Nephron (organoid): ENCODE measurements at regions not wholly inside any gene's neighbourhood (a gene's known extent, or its start where the extent isn't known, plus 50 kb on each side); places are given as distances from the start of the nearest gene placed in this dataset.

ENCODE experiments used
- H3K27ac Mint-ChIP-seq, 3 experiments: 2 replicates each; pipeline ENCODE4 v1.8.0; 2020; ENCODE audit warnings: mixed read lengths in 3 of 3, mild to moderate bottlenecking in 2 of 3, moderate library complexity in 1 of 3
- H3K27me3 Mint-ChIP-seq: 2 replicates; pipeline ENCODE4 v1.8.0; 2021; ENCODE audit warnings: low read depth, mild to moderate bottlenecking, moderate library complexity, mixed read lengths
- H3K36me3 Mint-ChIP-seq: 2 replicates; pipeline ENCODE4 v1.8.0; 2020; ENCODE audit warnings: low read depth, mixed read lengths
- H3K4me1 Mint-ChIP-seq: 2 replicates; pipeline ENCODE4 v1.8.0; 2020; ENCODE audit warnings: mixed read lengths
- H3K4me3 Mint-ChIP-seq, 3 experiments: 2 replicates each; pipeline ENCODE4 v1.8.0; 2020; ENCODE audit warnings: mild to moderate bottlenecking in 3 of 3, mixed read lengths in 3 of 3, moderate library complexity in 2 of 3
- H3K9me3 Mint-ChIP-seq: 2 replicates; pipeline ENCODE4 v1.8.0; 2020; ENCODE audit warnings: mixed read lengths
- TF ChIP-seq, protein P1 (sequence below), 3 experiments: fragments of 200-600 bp; sonication (generic); IDR thresholded peaks; one replicate each; pipeline ENCODE4 v1.5.0; 2021; ENCODE audit warnings: antibody characterized with exemption in 3 of 3; ENCODE audit not compliant: unreplicated experiment in 3 of 3

DNA sequence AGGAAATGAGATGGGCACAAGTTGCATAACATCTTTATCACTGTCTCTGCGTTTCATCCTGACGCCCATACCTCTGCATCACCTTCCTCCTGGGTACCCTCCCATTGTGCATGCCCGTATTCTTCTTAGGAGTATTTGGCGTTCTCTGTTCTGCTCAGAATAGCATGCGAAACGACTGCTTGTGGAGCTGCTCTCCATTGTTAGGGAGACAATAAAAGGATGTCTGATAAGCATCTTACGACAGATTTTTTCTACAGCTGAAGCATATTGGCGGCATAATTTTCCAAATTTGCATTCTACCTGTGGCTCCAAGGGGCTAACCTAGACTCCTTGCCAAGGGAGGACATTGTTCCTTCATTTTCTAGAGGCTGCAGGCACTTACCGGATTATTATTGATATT lies 118.6 kb downstream of the EDN1 start:
- no peaks in the 10 kb centered on the region for H3K9me3 Mint-ChIP-seq

DNA sequence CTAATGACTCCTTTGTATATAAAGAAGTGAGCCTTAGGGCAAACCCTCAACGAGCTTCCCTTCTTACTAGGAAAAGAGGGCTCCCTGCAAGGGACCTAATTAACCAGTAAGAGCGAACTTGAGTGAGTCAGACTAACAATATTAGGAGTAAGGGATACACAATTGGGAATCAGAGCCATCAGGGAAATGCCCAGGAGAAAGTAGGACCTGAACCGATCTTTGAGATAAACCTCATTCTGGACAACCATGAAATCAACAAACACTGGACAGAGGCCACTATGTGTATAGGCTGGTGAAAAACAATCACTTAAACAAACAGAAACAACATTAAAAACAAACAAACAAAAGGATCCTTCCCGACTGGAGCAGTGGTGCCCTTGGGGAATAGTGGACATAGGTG lies 120.8 kb downstream of the EDN1 start:
- TF ChIP-seq, protein P1, sequence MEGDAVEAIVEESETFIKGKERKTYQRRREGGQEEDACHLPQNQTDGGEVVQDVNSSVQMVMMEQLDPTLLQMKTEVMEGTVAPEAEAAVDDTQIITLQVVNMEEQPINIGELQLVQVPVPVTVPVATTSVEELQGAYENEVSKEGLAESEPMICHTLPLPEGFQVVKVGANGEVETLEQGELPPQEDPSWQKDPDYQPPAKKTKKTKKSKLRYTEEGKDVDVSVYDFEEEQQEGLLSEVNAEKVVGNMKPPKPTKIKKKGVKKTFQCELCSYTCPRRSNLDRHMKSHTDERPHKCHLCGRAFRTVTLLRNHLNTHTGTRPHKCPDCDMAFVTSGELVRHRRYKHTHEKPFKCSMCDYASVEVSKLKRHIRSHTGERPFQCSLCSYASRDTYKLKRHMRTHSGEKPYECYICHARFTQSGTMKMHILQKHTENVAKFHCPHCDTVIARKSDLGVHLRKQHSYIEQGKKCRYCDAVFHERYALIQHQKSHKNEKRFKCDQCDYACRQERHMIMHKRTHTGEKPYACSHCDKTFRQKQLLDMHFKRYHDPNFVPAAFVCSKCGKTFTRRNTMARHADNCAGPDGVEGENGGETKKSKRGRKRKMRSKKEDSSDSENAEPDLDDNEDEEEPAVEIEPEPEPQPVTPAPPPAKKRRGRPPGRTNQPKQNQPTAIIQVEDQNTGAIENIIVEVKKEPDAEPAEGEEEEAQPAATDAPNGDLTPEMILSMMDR (IDR thresholded peaks at IDR 0.05; ENCODE audit: unreplicated experiment in 3 of 3): no peak
- H3K27me3 Mint-ChIP-seq: no peaks in the 10 kb centered on the region
- H3K36me3 Mint-ChIP-seq: no peaks in the 10 kb centered on the region
- no peak overlapping the region for H3K4me3 Mint-ChIP-seq
- H3K4me1 Mint-ChIP-seq: no peaks in the 10 kb centered on the region
- no peak overlapping the region for H3K27ac Mint-ChIP-seq
- H3K9me3 Mint-ChIP-seq: no peaks in the 10 kb centered on the region

More for the DNA sequence above, 118.6 kb downstream of the EDN1 start:
- no peak overlapping the region for H3K27ac Mint-ChIP-seq
- TF ChIP-seq, protein P1 (IDR thresholded peaks at IDR 0.05; ENCODE audit: unreplicated experiment in 3 of 3): no peak
- no peaks in the 10 kb centered on the region for H3K36me3 Mint-ChIP-seq
- H3K27me3 Mint-ChIP-seq: no peaks in the 10 kb centered on the region
- H3K4me1 Mint-ChIP-seq: no peaks in the 10 kb centered on the region
- no peak overlapping the region for H3K4me3 Mint-ChIP-seq

DNA sequence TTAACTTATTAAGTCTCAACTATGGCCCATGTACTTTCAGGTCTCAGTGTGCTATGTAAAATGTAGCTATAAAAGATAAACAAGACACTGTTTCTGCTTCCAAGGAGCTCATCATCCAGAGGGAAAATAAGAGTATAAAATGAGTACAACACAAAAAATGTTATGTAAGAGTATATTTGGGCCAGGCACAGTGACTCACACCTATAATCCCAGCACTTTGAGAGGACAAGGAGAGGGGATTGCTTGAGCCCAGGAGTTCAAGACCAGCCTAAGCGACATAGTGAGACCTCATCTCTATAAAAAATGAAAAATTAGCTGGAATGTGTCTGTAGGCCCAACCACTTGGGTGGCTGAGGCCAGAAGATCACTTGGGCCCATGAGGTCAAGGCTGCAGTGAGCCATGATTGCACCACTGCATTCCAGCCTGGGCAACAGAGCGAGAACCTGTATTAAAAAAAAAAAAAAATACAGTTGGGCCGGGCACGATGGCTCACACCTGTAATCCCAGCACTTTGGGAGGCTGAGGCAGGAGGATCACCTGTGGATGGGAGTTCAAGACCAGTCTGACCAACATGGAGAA lies 124.0 kb downstream of the EDN1 start:
- H3K36me3 Mint-ChIP-seq: no peaks in the 10 kb centered on the region
- no peaks in the 10 kb centered on the region for H3K9me3 Mint-ChIP-seq
- H3K27me3 Mint-ChIP-seq: no peaks in the 10 kb centered on the region
- no peaks in the 10 kb centered on the region for H3K4me1 Mint-ChIP-seq
- H3K4me3 Mint-ChIP-seq: no peak overlapping the region
- no peak overlapping the region for H3K27ac Mint-ChIP-seq
- TF ChIP-seq, protein P1 (IDR thresholded peaks at IDR 0.05; ENCODE audit: unreplicated experiment in 3 of 3): no peak

DNA sequence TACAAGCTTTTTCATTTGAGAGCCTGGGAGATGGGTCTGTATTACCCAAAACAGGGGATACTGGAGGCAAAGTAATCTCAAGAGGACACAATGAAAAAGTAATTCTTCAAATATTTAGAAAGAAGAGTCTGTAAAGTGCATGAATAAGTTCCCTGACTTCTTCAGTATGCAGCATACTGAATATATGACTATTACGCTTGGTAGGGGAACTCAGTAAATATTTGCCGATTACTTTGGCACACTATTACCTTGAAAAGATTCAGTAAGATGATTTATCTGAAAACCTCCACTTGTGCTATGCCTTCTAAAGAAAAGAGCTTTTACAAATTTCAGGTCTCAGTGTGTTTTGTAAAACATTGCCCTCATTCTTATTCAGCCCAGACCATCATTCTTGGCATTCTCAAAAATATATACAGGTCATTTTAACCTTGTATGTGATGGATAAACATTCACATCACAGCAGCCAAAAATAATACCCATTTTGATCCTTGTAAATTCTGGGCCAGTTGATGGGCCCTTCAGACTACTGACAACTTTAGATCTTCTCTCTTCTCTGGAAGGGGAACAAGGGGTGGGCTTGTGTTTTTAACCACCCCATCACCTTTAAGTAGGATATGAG lies 125.9 kb downstream of the EDN1 start:
- TF ChIP-seq, protein P1 (IDR thresholded peaks at IDR 0.05; ENCODE audit: unreplicated experiment in 3 of 3): no peak
- no peaks in the 10 kb centered on the region for H3K9me3 Mint-ChIP-seq
- no peaks in the 10 kb centered on the region for H3K4me1 Mint-ChIP-seq
- H3K27me3 Mint-ChIP-seq: no peaks in the 10 kb centered on the region
- no peak overlapping the region for H3K4me3 Mint-ChIP-seq
- H3K27ac Mint-ChIP-seq: no peak overlapping the region
- H3K36me3 Mint-ChIP-seq: no peaks in the 10 kb centered on the region

DNA sequence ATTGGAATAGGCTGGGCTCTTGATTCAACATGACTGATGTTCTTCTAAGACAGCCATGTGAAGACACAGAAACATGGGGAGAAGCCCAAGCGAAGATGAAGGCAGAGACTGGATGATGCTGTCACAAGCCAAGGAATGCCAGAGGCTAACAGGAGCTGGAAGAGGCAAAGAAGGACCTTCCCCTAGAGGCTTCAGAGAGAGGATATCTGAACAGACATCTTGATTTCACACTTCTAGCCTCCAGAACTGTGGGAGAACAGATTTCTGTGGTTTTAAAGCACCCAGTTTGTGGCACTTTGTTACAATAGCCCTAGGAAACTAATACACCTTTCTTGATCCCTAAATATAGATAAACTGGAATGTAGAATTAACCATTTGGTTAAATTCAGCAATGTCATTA lies 127.0 kb downstream of the EDN1 start:
- no peak overlapping the region for H3K27ac Mint-ChIP-seq
- TF ChIP-seq, protein P1 (IDR thresholded peaks at IDR 0.05; ENCODE audit: unreplicated experiment in 3 of 3): no peak
- H3K27me3 Mint-ChIP-seq: no peaks in the 10 kb centered on the region
- H3K4me1 Mint-ChIP-seq: no peaks in the 10 kb centered on the region
- no peaks in the 10 kb centered on the region for H3K36me3 Mint-ChIP-seq
- H3K9me3 Mint-ChIP-seq: no peaks in the 10 kb centered on the region
- no peak overlapping the region for H3K4me3 Mint-ChIP-seq

DNA sequence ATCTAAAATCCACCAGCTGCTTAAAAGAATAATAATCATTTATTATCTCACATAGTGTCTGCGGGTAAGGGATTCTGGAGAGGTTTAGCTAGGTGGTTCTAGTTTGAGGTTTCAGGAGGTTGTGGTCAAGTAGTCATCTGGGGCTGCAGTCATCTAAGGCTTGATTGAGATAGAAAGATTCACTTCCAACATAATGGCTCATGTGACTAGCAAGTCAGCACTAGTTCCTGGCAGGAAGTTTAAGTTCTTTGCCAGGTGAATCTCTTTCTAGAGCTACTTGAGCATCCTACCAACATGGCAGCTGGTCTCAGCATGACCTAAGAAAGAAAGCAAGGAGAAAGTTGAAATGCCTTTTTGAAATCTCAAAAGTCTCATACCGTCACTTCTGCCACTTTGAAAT lies 128.8 kb downstream of the EDN1 start:
- H3K9me3 Mint-ChIP-seq: no peaks in the 10 kb centered on the region
- H3K36me3 Mint-ChIP-seq: no peaks in the 10 kb centered on the region
- no peak overlapping the region for H3K27ac Mint-ChIP-seq
- no peak overlapping the region for H3K4me3 Mint-ChIP-seq
- no peaks in the 10 kb centered on the region for H3K4me1 Mint-ChIP-seq
- TF ChIP-seq, protein P1 (IDR thresholded peaks at IDR 0.05; ENCODE audit: unreplicated experiment in 3 of 3): no peak
- H3K27me3 Mint-ChIP-seq: no peaks in the 10 kb centered on the region
